SIG-M5 (cell line): ENCODE measurements at regions not wholly inside any gene's neighbourhood (a gene's known extent, or its start where the extent isn't known, plus 50 kb on each side); places are given as distances from the start of the nearest gene placed in this dataset.
"Not testable (repeated sequence)": the region's sequence is repeated elsewhere in the genome, so short reads cannot be mapped to it uniquely, and the experiment has no call there.

ENCODE experiments used
- DNase-seq: peaks from one replicate; lab custom pipeline; 2025; lab: John Stamatoyannopoulos, UW

DNA sequence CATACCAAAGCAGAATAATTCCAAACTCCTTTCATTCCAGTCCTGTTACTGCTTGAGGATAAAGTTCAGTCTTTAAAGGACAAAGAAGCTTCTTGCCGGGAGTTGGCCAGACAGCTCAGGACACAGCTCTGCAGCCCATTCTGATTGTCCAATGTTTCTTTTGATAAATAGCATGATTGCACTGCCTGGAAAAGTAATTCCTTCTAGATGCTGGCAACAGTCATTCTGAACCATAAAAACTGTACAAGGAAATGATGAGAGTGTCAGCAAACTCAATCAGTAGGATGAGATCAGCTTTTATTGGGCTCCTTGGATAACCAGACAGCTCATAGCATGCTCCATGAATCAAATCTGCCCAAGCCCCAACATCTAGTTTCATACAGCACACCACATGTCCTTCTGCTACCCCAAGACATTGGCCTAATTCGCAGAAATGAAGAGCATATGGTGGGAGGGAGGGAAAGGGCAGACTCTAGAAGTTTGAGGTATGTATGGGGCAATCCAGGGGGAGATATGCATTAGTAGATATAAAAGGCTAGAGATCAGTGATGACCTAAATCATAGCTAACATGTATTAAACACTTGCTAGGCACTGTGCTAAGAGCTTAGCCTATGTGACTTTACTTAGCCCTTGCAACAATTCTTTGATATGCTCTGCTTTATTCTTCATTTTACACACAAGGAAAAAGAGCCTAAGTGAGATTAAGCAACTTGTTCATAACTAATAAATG, 219.9 kb upstream of the NREP start:
- DNase-seq: no peak

GRCh38 chr5:111975133-111975532, 218.1 kb upstream of the NREP start:
- DNase-seq: no peak

- DNase-seq: no peak
Observed at GRCh38 chr5:111973961-111974360, 217.0 kb upstream of the NREP start.

GRCh38 chr5:111972548-111972947, 215.6 kb upstream of the NREP start:
- DNase-seq: no peak

DNA sequence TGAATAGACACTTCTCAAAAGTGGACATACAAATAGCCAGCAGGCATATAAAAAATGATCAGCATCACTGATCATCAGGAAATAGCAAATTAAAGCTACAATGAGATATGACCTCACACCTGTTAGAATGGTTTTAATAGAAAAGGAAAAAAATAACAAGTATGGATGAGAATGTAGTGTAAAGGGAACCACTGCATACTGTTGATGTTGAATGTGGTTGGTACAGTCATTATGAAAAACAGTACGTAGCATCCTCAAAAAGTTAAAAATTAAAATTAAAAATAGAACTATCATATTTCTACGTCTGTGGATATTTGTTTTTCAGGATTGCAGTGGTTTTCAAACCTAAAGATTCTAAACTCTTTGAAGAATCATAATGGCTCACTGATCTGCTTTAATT, 215.1 kb upstream of the NREP start:
- DNase-seq: no peak

GRCh38 chr5:111968459-111968858, 211.5 kb upstream of the NREP start:
- DNase-seq: no peak

DNA sequence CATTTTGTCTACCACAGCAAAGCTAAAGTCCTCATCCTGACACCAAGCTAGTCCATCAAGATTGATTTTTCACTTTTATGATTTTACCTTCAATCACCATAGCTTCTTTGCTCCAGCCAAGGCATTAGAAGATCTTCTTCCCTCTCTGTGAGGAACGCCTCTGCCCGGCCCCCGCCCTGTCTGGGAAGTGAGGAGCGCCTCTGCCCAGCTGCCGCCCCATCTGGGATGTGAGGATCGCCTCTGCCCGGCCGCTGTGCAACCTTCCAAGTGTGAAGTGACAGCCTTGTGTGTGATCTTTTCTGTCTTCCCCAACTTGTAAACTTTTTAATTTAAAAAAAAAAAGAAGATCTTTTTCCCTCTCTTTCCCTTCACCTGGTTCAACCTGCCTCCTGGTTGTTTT, 210.5 kb upstream of the NREP start:
- no peak for DNase-seq

- DNase-seq: no peak
Observed at GRCh38 chr5:111966290-111966689, 209.3 kb upstream of the NREP start.

- DNase-seq: no peak
Observed at GRCh38 chr5:111963555-111963954, 206.6 kb upstream of the NREP start.

- no peak for DNase-seq
Observed at GRCh38 chr5:111962906-111963305, 205.9 kb upstream of the NREP start.

- DNase-seq: no peak
Observed at GRCh38 chr5:111961862-111962261, 204.9 kb upstream of the NREP start.

DNA sequence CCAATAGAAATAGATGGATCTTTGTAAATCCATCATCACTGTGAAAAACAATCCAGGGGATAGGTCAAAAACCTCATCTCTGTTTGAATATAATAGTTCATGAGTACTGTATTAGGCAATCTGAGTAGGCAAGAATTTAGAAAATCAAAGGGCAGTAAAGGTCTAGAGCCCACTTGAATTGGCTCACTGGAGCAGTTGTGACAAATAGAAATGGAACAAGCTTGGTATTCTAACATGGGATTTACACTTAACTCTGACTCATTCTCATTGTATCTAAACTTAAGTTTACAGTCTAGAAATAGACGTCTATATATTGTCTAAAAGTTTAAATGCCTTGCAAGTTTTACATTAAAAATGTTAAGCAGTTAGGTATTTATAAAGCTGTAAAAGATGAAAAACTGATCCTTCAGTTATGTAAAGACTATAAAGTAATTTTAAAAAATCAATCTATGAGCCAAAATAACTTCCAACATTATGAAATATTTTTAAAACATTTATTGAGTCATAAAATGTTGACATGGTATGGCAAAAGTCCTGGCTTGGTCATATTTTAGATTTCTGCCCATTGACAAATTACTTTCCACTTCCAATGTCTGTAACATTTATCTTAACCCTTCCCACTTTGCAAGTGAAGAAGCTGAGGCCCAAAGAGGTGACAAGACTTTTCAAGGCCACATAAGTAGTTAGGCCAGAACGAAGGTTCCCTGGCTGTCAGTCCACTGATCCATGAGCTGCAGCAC, 203.7 kb upstream of the NREP start:
- DNase-seq: no peak

DNA sequence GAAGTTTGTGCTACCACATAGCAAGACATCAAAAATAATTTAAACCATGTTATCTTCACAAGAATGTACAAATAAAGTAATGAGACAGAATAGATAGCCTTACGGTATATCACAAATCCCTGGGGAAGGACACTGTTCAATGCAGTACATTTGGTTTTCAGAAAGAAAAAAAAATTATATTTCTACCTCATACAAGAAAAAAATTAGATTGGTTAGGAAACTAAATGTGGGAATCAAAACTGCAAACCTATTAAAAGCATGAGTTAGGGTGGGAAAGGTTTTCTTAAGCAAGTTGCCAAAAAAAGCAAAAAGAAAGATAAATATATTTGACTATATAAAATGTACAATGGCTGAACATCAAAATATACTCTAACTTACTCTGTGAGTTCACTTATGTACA, 201.9 kb upstream of the NREP start:
- no peak for DNase-seq

DNA sequence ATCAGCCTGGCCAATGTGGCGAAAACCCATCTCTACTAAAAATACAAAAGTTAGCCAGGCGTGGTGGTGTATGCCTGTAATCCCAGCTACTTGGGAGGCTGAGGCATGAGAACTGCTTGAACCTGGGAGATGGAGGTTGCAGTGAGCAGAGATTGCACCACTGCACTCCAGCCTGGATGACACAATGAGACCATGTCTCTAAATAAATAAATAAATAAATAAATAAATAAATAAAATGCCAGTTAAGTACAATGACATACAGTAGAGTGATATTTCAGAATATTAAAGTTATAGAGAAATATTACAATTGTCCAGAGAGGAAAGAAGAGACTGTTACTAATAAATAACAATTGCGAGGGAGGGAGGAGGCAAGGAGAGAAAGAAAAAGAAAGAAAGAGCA, 199.8 kb upstream of the NREP start:
- not testable (repeated sequence) for DNase-seq

- no peak for DNase-seq
Observed at GRCh38 chr5:111954516-111955395, 197.8 kb upstream of the NREP start.

- no peak for DNase-seq
Observed at GRCh38 chr5:111953351-111954127, 196.5 kb upstream of the NREP start.

DNA sequence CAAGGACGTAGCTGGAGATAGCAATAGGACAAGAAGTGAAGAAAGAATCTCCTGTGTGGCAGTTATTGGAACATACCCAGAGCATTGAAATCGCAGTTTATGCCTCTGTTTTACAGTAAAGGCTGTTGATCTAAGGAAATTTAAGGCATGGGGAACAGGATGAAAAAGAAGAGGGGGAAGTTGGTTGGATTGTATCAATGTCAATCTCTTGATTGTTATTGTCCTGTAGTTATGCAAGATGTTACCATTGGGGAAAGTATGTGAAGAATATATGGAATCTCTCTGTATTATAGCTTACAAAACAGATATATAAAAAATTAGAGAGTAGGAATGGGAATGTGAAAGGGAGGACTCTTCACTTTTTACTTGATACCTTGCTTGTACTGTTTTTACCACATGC, 195.6 kb upstream of the NREP start:
- no peak for DNase-seq

DNA sequence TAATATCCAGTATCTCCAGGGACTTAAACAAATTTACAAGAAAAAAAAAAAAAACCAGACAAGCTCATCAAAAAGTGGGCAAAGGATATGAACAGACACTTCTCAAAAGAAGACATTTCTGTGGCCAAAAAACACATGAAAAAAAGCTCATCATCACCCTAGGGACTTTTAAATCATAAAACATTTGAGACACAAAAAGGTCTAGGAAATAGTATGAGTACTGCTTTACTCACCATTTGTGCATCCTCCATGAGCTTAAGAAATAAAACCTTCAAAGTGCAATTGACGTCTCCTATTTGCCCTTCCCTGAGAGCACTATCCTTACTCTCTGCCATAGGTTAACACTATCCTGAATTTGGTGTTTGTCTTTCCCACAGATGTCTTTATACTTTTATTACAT, 193.7 kb upstream of the NREP start:
- no peak for DNase-seq

GRCh38 chr5:111948092-111948841, 191.3 kb upstream of the NREP start:
- no peak for DNase-seq

DNA sequence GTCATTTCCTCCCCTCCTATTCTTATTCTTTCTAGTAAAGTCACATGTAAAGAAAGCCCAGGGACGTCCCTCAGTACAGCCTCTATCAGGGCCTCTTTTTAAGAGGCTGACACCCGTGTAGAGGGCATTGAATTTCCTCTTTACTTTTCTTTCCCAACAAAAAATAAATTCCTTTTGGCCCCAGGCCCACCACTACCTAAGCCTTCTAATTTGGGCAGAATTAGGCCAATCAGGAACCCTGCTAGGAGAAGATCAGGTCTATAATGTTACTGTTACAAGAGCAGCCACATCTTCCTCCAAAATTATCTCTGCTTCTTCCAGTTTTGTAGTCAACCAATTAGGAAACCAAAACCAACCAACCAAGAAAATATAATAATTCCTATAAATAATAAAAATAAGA, 189.6 kb upstream of the NREP start:
- no peak for DNase-seq

DNA sequence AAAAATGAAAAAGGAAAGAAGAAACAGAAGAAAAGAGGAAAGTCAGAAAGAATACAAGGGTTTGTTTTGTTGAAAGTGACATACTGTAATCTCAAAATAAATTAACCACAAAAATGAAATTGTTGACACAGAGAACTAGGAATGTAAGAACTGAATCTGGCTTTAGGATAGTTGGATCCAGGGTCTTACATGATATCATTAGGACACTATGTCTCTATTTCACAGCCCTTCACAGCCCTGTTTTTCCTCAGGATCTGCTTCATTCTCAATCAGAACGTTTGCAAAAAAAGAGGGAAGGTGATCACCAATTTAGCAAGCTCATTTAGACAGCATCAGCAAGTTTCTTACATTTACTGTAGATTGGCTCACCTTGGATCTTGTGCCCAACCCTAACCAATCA, 188.5 kb upstream of the NREP start:
- no peak for DNase-seq
